ENCODE measurements at regions not wholly inside any gene's neighbourhood (a gene's known extent, or its start where the extent isn't known, plus 50 kb on each side); places are given as distances from the start of the nearest gene placed in this dataset.

DNA sequence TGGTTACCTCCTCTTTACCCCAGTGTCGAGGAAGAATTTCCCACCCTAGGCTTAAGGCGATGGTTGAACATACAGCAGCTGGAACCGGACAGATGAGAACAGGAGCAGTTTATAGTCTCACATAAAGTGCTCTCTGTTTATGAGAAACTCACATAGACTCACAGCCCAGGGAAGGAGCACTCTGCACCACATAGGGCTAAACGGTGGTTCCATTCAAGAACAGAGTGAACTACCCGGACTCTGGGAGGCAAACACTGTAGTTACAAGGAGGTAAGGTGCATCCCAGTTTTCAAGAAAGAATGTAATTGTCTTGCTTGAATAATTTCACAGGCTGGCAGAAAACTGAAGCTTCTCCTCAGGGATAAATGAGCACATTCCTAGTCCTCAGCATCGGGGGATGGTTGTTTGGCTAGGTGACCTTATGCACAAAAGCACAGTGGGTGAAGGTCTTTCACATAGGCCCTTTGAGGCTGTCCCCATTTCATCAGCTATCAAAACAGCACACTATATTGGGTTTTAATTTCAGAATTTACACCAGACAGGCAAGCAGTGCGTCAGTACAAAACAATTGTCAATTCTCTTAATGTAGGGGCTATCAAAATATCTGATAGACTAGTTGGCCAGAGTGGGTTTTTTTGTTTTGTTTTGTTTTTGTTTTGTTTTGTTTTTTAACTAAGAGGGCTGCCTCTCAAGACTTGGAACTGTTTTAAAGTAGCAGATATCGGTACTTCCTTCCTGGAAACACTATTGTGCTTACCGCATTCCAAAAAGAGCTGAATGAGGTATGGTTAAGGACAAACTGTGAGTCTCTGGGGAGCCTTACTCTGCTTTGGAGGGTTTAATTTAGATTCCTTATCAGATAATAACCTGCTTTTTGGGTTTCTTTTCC lies 918.1 kb upstream of the CDH8 start:
- TF ChIP-seq, protein P1, sequence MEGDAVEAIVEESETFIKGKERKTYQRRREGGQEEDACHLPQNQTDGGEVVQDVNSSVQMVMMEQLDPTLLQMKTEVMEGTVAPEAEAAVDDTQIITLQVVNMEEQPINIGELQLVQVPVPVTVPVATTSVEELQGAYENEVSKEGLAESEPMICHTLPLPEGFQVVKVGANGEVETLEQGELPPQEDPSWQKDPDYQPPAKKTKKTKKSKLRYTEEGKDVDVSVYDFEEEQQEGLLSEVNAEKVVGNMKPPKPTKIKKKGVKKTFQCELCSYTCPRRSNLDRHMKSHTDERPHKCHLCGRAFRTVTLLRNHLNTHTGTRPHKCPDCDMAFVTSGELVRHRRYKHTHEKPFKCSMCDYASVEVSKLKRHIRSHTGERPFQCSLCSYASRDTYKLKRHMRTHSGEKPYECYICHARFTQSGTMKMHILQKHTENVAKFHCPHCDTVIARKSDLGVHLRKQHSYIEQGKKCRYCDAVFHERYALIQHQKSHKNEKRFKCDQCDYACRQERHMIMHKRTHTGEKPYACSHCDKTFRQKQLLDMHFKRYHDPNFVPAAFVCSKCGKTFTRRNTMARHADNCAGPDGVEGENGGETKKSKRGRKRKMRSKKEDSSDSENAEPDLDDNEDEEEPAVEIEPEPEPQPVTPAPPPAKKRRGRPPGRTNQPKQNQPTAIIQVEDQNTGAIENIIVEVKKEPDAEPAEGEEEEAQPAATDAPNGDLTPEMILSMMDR (IDR thresholded peaks at IDR 0.05; ENCODE audit: low read length), result no peak
- TF ChIP-seq EZH2 (optimal IDR thresholded peaks at IDR 0.05; ENCODE audit: low read depth, low read length), result no peak
